GM18511 (cell line): ENCODE measurements at regions not wholly inside any gene's neighbourhood (a gene's known extent, or its start where the extent isn't known, plus 50 kb on each side); places are given as distances from the start of the nearest gene placed in this dataset.

Source experiments
- ATAC-seq: cut with Tn5 transposase; IDR thresholded peaks from one replicate; pipeline ENCODE4 v1.9.1; 2021; ENCODE audit warnings: mild to moderate bottlenecking, moderate library complexity; ENCODE audit not compliant: unreplicated experiment

DNA sequence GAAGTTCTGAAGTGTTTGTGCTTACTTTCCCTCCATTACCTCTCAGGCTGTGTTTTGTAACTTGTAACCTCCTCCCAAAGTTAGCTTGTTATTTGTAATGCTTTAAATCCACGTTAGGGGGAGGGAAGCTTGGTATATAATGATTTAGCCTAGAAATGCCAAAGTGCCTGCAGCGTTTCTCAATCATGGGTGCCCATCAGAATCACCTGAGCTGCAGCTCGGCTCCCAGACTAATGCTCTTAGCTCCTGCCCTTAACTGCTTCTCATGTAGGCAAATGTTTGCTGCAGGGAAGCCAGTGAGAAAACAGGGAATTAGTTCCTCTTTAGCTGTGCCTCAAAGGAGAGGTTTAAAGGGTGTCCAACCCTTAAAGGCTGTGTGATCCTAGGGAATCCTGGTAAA is 219.2 kb upstream of the NAALADL2 start:
- ATAC-seq, result no peak

DNA sequence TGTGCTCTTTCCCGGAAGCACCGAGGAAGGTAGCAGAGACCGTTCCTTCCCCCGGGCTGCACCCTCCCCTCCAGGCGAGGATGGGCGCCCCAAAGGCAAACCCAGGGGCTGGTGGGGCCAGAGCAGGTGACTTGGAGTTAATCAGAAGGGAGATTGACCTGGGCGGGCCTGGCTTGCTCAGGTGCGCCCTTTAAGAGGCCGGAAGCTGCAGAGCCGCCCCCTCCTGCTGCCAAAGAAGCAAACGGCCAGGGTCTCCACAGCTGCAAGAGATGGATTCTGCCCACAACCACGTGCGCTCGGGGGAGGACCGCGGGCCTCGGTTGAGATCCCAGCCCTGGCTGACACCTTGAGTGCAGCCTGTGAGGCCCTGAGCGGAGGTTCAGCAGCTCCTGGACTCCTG is 218.2 kb upstream of the NAALADL2 start:
- ATAC-seq, result no peak

DNA sequence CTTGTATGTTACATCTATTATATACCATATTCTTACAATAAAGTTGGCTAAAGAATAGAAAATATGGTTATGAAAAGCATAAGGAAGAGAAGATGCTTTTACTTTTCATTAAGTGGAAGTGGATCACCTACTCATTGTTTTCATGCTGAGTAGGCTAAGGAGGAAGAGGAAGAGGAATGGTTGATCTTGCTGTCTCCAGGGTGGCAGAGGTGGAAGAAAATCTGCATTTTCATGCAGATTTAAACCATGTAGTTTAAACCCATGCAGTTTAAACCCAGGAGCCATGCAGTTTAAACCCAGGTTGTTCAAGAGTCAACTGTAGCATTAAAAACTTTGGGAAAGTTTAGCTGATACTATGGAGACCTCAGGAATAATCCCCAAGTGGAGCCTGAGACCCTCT is 214.8 kb upstream of the NAALADL2 start:
- ATAC-seq, result no peak

DNA sequence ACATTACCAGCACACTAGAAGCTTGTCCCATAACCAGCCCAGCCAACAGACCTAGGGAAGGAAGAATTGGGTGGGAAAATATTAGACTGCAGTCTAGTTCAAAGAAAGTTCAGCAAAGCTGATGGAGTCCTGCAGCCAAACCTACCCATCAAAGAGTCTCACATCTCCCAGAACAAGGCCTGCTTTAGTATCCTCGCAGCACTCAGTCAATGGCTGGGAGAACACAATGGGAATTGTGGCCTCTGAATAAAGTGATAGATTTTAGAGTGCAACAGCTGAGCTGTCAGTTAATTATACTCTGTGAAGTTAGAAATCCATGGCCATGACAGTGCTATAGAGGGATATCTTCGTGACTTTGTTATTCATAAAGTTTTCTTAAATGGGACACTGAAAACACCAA is 207.2 kb upstream of the NAALADL2 start:
- ATAC-seq, result no peak

DNA sequence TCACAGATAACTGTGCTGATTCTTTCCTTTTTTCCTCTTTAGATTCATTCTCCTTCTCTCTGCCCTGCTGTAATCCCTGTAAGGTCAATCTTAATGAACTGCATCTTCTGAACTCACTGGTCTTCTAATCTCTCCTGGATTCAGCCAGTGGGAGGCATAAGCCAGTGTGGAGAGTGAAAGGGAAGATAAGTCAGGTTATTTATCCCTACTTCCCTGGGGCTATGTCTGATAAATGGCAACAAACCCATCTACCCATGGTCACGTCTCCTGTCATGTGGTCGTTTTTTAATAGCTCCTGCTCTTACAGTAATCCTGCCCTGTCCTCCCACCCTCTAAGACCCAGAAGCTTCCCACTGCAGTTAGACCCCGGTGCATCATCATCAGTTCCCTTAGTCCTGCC is 199.6 kb upstream of the NAALADL2 start:
- ATAC-seq, result no peak

DNA sequence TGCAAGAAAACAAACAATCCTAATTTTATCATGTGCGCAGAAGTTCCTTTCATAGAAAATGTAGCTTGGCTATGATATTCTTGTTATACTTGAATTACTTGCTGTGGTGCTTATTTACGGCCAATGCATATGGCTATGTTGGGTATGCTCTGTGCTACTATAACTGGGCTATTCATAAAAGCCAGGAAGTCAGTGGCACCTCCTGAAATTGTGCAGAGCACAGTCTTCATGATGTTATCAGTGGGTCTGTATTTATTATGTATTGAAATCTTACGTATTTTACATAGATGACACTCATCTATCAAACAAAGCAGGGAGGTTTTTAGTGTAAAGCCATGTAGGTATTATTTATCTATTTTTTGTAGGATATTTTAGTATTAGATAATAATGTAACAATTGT is 196.5 kb upstream of the NAALADL2 start:
- ATAC-seq, result no peak

DNA sequence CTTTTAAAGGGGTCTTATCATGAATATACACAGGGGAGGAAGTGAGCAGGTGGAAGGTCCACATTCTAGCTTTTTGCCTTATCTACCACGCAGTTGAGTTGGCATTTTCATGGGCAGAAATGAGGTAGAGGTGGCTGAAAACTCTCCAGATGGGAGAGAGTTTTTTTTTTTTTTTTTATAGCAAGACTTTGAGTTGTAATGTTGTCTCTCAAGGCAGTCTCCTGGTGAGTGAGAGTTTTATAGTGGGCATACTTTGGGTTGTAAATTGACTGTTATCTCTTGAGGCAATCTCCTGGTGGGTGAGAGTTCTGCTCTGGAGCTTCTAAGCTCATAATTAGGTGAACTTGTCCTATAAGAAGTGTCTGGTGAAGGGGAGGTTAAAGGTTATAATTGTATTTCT is 191.7 kb upstream of the NAALADL2 start:
- no peak for ATAC-seq

DNA sequence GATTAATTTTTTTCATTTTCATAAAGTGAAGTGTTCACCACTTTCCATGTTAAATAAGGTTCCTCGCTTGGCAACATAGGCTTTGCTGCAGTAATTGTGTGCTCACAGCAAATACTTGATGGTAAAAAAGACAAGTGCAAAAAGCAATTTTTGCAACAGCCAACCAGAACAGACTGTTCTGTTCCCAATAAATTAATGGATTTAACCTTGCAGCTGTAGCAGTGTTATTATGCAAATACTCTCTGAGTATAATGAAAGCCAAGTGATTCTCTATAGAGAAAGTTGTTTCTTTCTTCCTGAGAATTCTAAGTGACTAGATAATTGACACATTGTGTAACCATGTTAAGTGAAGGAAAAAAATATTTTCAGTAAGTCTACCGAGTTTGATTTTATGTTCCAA is 183.7 kb upstream of the NAALADL2 start:
- ATAC-seq, result no peak

DNA sequence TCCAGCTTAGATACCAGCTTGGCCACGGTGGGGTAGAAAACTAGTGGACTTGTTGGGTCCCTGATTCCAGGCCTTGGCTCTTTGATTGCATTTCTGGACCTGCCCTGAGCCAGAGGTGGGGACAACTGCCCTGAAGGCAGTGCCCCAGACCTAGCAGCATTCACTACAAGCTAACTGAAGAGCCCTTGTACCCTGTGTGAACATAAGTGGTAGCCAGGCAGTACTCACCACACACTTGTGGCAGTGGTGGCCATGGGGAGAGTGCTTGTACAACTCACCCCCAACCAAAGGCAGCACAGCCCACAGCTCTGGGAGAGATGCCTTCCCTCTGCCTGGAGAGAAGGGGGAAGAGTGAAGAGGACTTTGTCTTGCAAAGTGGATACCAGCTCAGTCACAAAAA is 177.3 kb upstream of the NAALADL2 start:
- no peak for ATAC-seq

DNA sequence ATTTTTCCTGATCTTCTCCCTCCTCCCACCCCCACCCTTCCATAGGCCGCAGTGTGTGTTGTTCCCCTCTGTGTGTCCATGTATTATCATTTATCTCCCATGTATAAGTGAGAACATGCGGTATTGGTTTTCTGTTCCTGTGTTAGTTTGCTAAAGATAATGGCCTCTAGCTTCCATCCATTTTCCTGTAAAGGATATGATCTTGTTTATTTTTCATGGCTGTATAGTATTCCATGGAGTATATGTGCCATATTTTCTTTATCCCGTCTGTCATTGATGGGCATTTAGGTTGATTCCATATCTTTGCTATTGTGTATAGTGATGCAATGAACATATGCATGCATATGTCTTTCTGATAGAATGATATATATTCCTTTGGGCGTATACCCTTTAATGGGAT is 173.3 kb upstream of the NAALADL2 start:
- no peak for ATAC-seq

DNA sequence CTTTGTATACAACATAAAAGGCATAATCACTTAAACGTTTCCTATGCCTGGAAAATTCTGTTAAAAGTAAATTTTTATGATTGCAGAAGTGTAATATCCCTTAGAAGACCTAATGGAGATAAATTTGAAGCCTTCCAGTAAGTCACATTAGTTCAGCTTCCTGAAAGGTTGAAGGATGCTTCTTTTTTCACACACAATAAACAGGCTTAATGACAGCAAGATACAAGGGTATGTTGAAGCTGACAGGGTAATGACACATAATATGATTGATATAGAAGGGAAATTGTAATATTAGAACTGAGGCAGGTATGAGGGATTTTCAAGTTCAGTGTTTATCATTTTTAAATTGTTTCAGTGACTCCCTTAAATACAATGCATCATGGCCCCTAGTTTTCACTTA is 161.8 kb upstream of the NAALADL2 start:
- ATAC-seq, result no peak

DNA sequence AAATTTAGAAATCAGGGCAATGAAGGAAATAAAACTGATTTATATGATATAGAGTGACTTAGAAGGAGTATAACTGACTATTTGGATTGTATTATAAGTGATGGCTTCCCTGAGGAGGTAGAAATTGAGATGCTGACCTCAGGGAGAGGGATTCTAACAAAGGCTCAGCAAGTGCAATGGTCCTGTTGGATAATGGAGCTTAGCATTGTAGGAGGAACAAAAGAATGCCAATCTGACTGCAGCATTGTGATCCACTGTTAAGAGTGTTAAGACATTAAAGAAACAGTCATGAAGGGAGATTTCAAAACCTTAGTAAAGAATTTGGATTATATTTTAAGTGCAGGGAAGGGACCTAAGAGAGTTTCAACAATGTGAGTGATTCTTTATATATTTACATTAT is 158.4 kb upstream of the NAALADL2 start:
- no peak for ATAC-seq

DNA sequence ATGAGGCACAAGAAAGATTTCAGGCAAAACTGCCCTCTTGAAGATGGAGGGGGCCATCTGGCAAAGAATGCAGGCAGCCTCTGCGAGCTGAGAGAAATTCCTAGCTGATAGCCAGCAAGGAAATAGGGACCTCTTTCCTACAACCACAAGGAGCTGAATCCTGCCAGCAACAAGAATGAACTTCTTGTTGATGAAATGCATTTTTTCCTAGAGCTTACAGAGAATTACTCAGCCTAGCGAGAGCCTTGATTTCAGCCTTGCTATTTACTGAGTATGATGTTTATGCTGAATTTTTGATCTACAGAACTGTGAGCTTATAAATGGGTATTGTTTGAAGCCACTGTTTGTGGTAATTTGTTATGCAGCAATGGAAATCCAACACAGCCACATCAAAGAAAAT is 148.5 kb upstream of the NAALADL2 start:
- ATAC-seq, result no peak

DNA sequence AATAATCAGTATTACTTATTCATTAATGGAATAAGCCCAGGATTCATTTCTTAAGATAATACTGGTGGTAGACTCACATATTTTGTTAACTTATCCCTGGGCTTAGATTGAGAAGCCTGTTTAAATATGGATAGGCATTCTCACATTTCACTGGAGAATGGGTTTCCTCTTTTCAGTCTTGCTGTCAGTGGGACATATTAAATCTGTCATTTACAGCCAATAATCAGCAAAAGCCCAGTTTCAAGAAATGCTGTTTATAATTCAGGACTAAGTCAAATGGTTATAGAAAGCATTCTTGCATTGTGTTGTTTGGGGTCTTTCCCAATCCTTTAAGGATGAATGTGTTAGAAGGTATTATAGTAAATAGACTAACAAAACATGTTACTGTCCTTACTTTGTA is 143.7 kb upstream of the NAALADL2 start:
- ATAC-seq, result no peak

DNA sequence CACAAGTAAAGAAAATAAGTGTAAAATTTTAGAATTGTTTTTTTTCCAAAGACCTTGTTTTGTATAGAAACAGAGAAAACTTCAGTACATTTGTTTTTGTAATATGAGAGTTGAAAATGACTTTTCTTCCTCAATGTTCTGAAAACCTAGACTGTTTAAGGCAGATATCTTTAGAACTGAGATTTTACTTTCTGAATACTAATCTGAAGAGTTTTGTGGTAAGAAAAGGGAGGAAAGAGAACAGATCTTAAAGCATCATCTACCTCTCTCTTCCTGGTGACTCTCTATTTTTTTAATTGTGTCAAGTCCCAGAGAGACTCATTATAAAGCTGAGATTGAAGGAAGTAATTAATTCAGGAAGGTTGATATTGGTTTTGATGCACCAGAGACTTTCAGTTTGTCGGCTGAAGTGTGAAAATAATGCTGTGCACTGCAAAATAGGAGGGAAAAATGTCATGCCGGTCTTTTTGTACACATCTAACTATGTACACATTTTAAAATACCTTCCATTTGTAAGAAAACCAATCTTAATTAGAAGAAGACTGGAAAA is 142.1 kb upstream of the NAALADL2 start:
- no peak for ATAC-seq

DNA sequence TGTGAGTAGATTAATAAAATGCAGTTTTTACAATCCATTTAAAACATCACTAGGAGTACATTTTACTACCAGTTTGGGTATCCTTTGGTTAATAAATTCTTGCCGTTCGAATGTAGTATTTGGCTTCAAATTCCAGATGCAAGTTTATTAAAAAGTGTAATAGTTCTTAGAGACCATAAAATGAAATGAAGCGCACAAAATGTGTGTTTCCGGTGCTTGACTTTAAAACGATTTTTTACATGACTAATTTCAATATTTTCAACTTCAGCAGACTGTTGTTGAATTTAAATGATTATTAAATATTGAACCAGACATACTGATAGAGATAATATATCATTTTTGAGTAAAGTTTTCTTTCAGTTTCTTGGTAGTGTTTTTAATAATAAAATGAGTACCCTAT is 138.4 kb upstream of the NAALADL2 start:
- no peak for ATAC-seq

DNA sequence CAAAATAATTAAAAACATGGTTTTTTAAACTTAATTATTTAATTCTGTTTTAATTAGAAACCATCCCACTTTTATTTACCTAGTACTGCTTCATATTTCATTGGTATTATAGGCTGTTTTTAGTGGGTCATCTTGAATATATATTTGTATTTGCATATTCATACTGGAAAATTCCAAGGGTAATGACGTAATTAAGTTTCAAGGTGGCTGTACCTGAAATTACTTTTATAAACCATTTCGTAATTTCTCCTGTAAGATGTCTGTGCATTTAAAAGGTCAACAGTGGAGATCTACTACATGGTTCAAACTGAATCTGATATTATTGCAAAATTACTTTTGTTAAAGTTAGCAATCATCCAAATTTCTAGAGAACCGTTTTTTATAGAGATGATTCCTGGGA is 133.8 kb upstream of the NAALADL2 start:
- no peak for ATAC-seq

DNA sequence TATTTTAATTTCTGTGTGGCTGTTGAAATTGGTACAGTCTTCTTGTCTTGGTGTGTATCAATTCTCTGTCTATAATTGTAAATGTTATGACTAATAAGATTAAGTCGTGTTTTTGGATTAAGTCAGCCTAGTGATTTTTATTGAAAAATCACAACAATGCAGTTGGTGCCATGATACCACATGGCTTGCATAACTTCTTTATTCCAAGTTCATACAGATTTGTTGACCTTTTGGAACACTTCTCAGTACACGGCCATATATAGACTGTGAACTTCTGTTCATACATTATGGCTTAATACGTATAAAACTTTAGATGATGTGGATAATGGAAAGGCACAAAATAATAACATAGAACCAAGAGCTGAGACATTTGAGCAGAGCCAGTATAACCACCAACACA is 121.2 kb upstream of the NAALADL2 start:
- no peak for ATAC-seq

DNA sequence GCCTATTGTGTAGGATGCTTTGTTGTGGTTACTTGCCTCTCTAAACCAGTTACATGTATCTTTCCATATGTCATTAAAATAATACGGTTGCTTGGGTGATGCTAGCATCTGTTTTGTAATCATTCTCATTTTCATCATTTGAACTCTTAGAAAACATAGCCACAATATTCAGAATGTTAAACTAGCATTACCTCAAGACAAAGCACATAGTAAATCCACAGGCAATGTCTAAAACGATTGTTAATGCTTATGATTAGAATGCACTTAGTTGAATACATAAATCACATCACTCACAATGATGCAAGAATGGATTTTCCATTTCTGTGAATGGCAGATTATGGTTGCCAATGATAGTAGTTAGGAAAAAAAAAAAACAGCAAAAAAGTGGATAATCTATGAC is 110.0 kb upstream of the NAALADL2 start:
- no peak for ATAC-seq

DNA sequence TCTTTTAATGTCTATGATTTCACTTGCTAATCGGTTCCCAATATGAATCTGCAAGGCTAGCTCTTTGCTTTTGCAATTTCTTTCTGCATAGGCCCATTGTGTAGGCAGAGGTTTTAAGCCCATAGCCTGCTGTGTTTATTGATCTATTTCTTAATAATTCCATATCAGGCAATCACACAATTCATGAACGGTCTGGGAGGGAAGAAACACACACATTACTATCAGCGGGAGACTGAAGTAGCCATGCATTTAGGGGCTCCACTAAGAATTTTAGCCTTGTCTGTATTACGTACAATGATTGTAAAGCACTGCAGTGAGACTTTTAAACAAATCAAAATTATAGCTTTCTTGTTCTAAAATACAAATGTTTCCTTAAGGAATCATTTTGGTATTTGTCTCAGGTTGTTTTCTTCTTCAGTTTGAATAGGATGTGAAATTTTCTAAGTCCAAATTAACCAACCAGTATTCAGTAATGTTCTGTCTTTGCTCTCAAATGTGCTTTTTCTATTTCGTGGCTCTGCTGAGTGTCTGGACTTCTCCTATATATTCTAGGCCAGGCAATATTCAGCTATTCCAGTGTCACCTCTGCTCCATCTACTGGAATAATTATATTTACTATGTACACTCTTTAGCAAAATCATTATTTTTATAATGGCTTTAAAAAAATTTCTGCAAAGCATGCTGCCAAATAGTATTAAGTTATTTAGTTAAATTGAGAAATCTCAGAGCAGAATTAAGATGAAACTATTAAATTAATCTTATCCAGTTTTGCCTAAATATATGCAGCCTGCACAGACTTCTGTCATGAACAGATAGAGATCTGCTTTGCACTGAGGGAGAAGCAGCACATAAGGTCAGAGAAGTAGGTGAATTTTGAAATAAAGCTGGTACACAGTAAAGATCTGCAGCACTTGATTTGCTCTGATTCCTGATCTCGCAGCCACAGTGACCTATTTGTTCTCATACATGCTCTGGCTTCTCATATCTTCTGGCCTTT is 103.0 kb upstream of the NAALADL2 start:
- no peak for ATAC-seq

DNA sequence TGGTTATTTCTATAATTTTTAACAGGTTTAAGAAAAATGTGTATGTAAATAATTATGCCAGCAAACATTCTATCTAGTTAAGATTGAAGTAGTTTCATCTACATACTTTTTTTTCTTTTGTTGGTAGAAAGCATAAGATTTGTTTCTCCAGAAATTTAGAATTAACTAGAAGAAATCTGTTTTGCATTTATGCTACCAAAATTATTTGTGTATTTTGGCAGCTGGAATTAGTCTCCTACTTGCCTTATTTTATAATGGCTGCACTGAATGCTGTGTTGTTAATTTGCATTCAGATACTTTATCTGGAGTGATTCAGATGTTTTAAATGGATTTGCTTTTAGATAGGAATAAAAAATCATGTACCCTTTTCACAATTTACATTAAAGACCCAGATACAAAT is 100.2 kb upstream of the NAALADL2 start:
- no peak for ATAC-seq

DNA sequence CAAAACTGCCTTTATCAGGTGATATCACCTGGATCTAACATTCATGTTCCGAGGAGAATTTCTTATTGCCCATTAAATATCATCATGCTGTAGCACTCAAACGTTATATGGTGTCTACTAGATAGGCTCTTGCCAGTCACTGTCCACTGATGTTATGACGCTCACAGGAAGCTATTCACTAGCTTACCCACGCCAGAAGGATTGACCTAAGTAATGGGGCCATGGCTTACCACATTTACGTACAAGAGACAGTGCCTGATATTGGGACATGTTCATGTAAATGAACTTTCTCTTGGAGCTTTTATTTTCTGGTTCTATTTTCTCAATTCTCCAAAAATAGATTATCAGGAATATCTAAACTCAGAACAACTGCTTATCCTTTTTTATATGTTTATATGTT is 91.7 kb upstream of the NAALADL2 start:
- ATAC-seq, result no peak
